ENCODE measurements at regions not wholly inside any gene's neighbourhood (a gene's known extent, or its start where the extent isn't known, plus 50 kb on each side); places are given as distances from the start of the nearest gene placed in this dataset.

GRCh38 chr17:33942414-33942813 is 312.7 kb upstream of the CCL2 start:
- TF ChIP-seq ZNF274 (IDR thresholded peaks at IDR 0.05; ENCODE audit: low read depth, low read length): no peak
- no peak for TF ChIP-seq YY1 (IDR thresholded peaks at IDR 0.05; ENCODE audit: insufficient read depth, insufficient read length)
